ENCODE measurements at regions not wholly inside any gene's neighbourhood (a gene's known extent, or its start where the extent isn't known, plus 50 kb on each side); places are given as distances from the start of the nearest gene placed in this dataset.
A peak's percentile ranks its signal among the peaks of the same experiment; 100 is the strongest.

DNA sequence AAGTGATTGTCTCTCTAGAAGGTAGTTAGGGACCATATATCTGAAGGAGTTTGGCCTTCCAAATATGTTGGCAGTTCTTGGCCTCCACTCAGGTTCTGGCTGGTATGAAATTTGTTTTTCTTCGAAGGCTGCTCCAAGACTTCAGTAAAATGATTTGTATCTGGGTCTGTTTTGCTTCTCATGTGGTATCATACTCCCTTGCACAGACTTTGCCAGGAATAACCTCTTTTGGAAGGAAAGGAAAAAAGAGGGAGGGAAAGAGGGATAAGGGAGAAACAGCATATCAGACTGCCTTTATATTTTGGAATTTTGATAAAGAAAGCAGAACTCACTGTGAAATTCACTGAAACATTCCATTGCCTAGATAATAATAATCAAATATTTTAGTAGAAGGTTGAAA, 242.1 kb upstream of the HHIP start (continued):
- TF ChIP-seq NR2C2 (CRISPR knock-in tag; IDR thresholded peaks at IDR 0.05) (no peak), NR2C2 (tag; IDR thresholded peaks at IDR 0.05) (no peak), SRSF1 (IDR thresholded peaks at IDR 0.05; ENCODE audit: low read depth, low read length) (no peak)

DNA sequence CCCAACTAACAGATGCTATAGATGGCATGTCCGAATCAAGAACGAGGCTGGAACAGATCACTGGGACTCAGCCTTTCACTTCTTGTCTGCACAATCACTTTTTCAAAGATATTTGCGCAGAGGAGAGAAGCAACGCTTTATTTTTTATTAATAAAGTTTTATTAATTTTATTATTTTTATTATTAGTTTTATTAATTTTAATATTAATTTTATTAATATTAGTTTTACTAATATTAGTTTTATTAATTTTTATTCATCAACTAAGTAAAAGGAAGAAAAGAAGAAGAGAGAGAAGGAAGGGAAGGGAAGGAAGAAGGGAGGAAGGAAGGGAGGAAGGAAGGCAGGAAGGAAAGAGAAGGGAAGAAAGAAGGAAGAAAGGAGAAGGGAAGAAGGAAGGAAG, 236.4 kb upstream of the HHIP start:
- H3K9ac ChIP-seq (ENCODE audit: insufficient read depth in 1 of 2, low read depth in 2 of 2, low read length in 2 of 2), result no peak overlapping the region
- POLR2A ChIA-PET, result no interaction called here
- H3K4me1 ChIP-seq (replicated peaks in 1 of 2; ENCODE audit: control insufficient read depth in 2 of 2, insufficient read depth in 2 of 2, low read length in 2 of 2), result no peaks in the 10 kb centered on the region
- H2AFZ ChIP-seq (ENCODE audit: low read depth, low read length), result no peak overlapping the region
- no peak overlapping the region for H3K4me2 ChIP-seq (ENCODE audit: insufficient read depth, low read length)
- 0% methylated on average over 4 of the region's 4 CpGs for WGBS (ENCODE audit: insufficient coverage, low coverage, missing lambda C conversion rate)
- intact Hi-C loops (cut with micrococcal nuclease) (no loop called here), in situ Hi-C loops (cut with MboI) (no loop called here)
- no peaks in the 10 kb centered on the region for H4K20me1 ChIP-seq (replicated peaks; ENCODE audit: control insufficient read depth, insufficient read depth, low read length)
- H3K36me3 ChIP-seq (ENCODE audit: control insufficient read depth, insufficient read depth, low read length), result no peaks in the 10 kb centered on the region
- CTCF ChIA-PET (ENCODE audit: low intra/inter-chr PET ratio), result no interaction called here
- no peaks in the 10 kb centered on the region for H3K27me3 ChIP-seq (ENCODE audit: control insufficient read depth in 2 of 2, insufficient read depth in 2 of 2, low read length in 2 of 2)
- H3K9me3 ChIP-seq (replicated peaks; ENCODE audit: control insufficient read depth, insufficient read depth, low read depth, low read length), result no peaks in the 10 kb centered on the region
- no peak overlapping the region for H3K27ac ChIP-seq (ENCODE audit: extremely low read depth, low read depth, low read length)
- ATAC-seq, result no peak
- H3K9me1 ChIP-seq (ENCODE audit: control insufficient read depth, insufficient read depth, low read length), result no peaks in the 10 kb centered on the region
- BruUV-seq (replicated peaks), result no TSS peak
- TF ChIP-seq MCM7 (IDR thresholded peaks at IDR 0.05) (peak in 1 of 2 experiments; percentile 80; a peak in 1 of 4 replicates), CTBP1 (IDR thresholded peaks at IDR 0.05; ENCODE audit: borderline replicate concordance) (no peak), DACH1 (IDR thresholded peaks at IDR 0.05; ENCODE audit: partially characterized antibody) (peak; percentile 72), ZNF695 (CRISPR knock-in tag; IDR thresholded peaks at IDR 0.05) (no peak)
- H3K4me3 ChIP-seq, result no peak overlapping the region
- DNase-seq (ENCODE audit: extremely low read depth in 1 of 4, low spot score in 3 of 4), result no peak
- no peak for FAIRE-seq
- H3K79me2 ChIP-seq (ENCODE audit: control insufficient read depth, insufficient read depth, low read length), result no peaks in the 10 kb centered on the region
